ENCODE measurements at regions not wholly inside any gene's neighbourhood (a gene's known extent, or its start where the extent isn't known, plus 50 kb on each side); places are given as distances from the start of the nearest gene placed in this dataset.

- no peaks in the 10 kb centered on the region for H3K9me3 Mint-ChIP-seq
- H3K27me3 Mint-ChIP-seq = peaks cover 0 to 11% of the 10 kb centered on the region in 2 donors
- ATAC-seq (no peak), DNase-seq (ENCODE audit: low spot score) (no peak)
- H3K27ac Mint-ChIP-seq = no peak overlapping the region
- H3K4me1 Mint-ChIP-seq (ENCODE audit: low read depth in 2 of 2) = no peaks in the 10 kb centered on the region
- no peaks in the 10 kb centered on the region for H3K36me3 Mint-ChIP-seq
- H3K4me3 Mint-ChIP-seq = no peak overlapping the region
Measured at GRCh38 chr20:52823303-52823702, 148.9 kb upstream of the TSHZ2 start.

- Mint-ChIP-seq H3K4me3 (no peak overlapping the region), H3K9me3 (no peaks in the 10 kb centered on the region), H3K27me3 (peaks cover 10 to 13% of the 10 kb centered on the region in 2 donors), H3K36me3 (no peaks in the 10 kb centered on the region), H3K4me1 (ENCODE audit: low read depth in 2 of 2) (no peaks in the 10 kb centered on the region), H3K27ac (no peak overlapping the region)
- ATAC-seq (no peak), DNase-seq (ENCODE audit: low spot score) (no peak)
Measured at GRCh38 chr20:52820641-52821292, 151.4 kb upstream of the TSHZ2 start.

GRCh38 chr20:52818491-52818890 is 153.7 kb upstream of the TSHZ2 start:
- H3K9me3 Mint-ChIP-seq = no peaks in the 10 kb centered on the region
- no peak overlapping the region for H3K27ac Mint-ChIP-seq
- H3K4me3 Mint-ChIP-seq = no peak overlapping the region
- no peaks in the 10 kb centered on the region for H3K36me3 Mint-ChIP-seq
- DNase-seq (ENCODE audit: low spot score) = no peak
- no peak for ATAC-seq
- H3K4me1 Mint-ChIP-seq (ENCODE audit: low read depth in 2 of 2) = peaks cover 0 to 2% of the 10 kb centered on the region in 2 donors
- peaks cover 10 to 11% of the 10 kb centered on the region in 2 donors for H3K27me3 Mint-ChIP-seq

GRCh38 chr20:52817981-52818380 is 154.2 kb upstream of the TSHZ2 start:
- no peak overlapping the region for H3K4me3 Mint-ChIP-seq
- H3K9me3 Mint-ChIP-seq = no peaks in the 10 kb centered on the region
- no peak for DNase-seq (ENCODE audit: low spot score)
- no peak overlapping the region for H3K27ac Mint-ChIP-seq
- no peaks in the 10 kb centered on the region for H3K36me3 Mint-ChIP-seq
- peaks cover 0 to 2% of the 10 kb centered on the region in 2 donors for H3K4me1 Mint-ChIP-seq (ENCODE audit: low read depth in 2 of 2)
- no peak for ATAC-seq
- peaks cover 11 to 15% of the 10 kb centered on the region in 2 donors for H3K27me3 Mint-ChIP-seq

GRCh38 chr20:52817511-52817910 is 154.6 kb upstream of the TSHZ2 start:
- no peaks in the 10 kb centered on the region for H3K36me3 Mint-ChIP-seq
- peaks cover 0 to 2% of the 10 kb centered on the region in 2 donors for H3K4me1 Mint-ChIP-seq (ENCODE audit: low read depth in 2 of 2)
- H3K27ac Mint-ChIP-seq = no peak overlapping the region
- DNase-seq (ENCODE audit: low spot score) (no peak), ATAC-seq (no peak)
- peaks cover 9 to 19% of the 10 kb centered on the region in 2 donors for H3K27me3 Mint-ChIP-seq
- H3K9me3 Mint-ChIP-seq = no peaks in the 10 kb centered on the region
- H3K4me3 Mint-ChIP-seq = no peak overlapping the region

DNA sequence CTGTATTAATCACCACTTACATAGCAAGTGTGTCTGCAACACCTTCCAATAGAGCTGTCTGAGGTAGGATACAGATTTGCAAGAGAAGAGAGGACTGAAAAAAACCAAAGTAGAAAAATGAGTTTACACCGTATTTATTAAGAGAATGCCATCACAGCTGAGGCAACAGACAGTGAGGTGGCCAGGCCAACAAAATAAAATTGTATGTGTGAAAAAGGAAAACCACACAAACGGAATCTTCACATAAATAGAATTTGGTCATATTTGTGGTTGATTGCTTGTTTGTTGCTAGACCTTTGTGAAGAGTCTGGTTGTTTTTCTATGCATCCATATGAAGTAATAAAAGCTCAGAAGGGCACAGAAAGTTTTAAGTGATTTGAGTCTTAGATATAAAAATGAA is 157.8 kb upstream of the TSHZ2 start:
- ATAC-seq (no peak), DNase-seq (ENCODE audit: low spot score) (no peak)
- H3K9me3 Mint-ChIP-seq = no peaks in the 10 kb centered on the region
- peaks cover 0 to 2% of the 10 kb centered on the region in 2 donors for H3K4me1 Mint-ChIP-seq (ENCODE audit: low read depth in 2 of 2)
- no peak overlapping the region for H3K4me3 Mint-ChIP-seq
- no peak overlapping the region for H3K27ac Mint-ChIP-seq
- H3K27me3 Mint-ChIP-seq = peaks cover 15 to 30% of the 10 kb centered on the region in 2 donors
- H3K36me3 Mint-ChIP-seq = no peaks in the 10 kb centered on the region

DNA sequence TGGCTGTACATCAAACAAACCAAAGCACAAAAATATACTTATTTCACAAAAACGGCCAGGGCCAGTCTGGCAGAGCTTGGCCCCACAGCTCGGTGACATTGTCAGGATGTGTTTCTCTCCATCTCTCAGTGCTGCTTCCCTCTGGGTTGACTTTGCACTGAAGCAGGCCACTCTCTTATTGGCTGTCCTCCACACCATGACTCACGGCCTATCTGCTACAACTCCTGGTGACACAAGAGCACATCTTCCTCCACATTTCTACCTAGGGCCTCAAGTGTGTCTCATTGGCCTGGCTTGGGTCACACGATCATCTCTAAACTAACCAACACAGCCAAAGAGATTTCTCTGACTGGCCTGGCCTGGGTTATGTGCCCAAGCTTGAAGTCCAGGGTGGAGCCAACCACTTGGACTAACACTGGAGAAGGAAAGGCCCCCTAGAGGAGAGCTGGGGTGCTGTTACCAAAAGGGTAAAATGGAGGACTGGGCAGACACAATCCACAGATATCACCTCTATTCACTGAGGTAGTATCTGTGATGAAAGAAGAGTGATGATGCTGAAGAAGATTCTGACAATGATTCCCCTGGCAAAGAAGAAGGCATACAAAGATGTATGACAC is 159.8 kb upstream of the TSHZ2 start:
- Mint-ChIP-seq H3K27me3 (peaks cover 11 to 40% of the 10 kb centered on the region in 2 donors), H3K4me1 (ENCODE audit: low read depth in 2 of 2) (peaks cover 0 to 2% of the 10 kb centered on the region in 2 donors), H3K4me3 (no peak overlapping the region), H3K9me3 (no peaks in the 10 kb centered on the region), H3K27ac (no peak overlapping the region), H3K36me3 (no peaks in the 10 kb centered on the region)
- ATAC-seq (no peak), DNase-seq (ENCODE audit: low spot score) (no peak)

DNA sequence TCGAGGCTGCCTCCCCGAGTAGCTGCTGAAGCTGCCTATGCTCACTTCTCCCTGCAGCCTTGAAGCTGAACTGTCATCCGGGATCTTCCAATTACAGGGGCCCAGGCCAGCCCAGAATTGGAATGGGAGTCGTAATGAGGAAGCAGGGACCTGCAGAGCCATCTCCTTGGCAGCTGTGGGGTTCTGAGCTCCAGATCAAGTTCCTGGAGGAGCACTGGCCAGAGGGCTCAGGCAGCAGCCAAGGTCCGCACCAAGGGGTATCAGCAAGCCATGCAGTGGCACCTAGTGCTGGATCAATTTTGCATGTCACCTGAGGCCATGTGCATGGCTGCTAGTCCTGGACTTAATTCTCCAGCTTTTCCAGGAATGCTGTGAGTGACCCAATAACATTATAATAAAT is 163.2 kb upstream of the TSHZ2 start:
- ATAC-seq = no peak
- DNase-seq (ENCODE audit: low spot score) = no peak
- Mint-ChIP-seq H3K27ac (no peak overlapping the region), H3K36me3 (no peaks in the 10 kb centered on the region), H3K9me3 (no peaks in the 10 kb centered on the region), H3K4me1 (ENCODE audit: low read depth in 2 of 2) (no peaks in the 10 kb centered on the region), H3K27me3 (peaks cover 15 to 43% of the 10 kb centered on the region in 2 donors), H3K4me3 (no peak overlapping the region)

GRCh38 chr20:52806918-52807317 is 165.2 kb upstream of the TSHZ2 start:
- Mint-ChIP-seq H3K36me3 (no peaks in the 10 kb centered on the region), H3K27ac (no peak overlapping the region), H3K4me1 (ENCODE audit: low read depth in 2 of 2) (no peaks in the 10 kb centered on the region), H3K4me3 (no peak overlapping the region), H3K9me3 (no peaks in the 10 kb centered on the region), H3K27me3 (peaks cover 10 to 30% of the 10 kb centered on the region in 2 donors)
- ATAC-seq (no peak), DNase-seq (ENCODE audit: low spot score) (no peak)

DNA sequence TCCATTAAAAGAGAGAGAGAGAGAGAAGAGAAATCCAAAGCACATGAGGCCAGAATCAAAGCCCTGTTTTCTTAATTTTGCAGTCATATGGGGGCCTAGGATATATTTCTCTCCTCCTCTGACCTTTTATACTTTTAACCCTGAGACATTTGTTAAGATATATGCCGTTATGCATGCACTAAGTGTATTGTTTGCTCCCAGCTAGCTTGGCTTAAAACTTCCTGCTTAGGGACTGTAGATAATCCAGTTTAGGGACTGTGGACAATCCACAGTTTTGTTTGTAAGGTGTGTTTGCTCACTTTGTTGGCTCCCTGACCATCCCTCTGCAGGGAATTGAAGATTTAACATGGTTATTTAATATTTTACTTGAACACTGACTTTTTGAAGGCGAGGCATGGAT is 166.3 kb upstream of the TSHZ2 start:
- peaks cover 10 to 24% of the 10 kb centered on the region in 2 donors for H3K27me3 Mint-ChIP-seq
- no peaks in the 10 kb centered on the region for H3K9me3 Mint-ChIP-seq
- H3K36me3 Mint-ChIP-seq = no peaks in the 10 kb centered on the region
- H3K27ac Mint-ChIP-seq = no peak overlapping the region
- no peak for ATAC-seq
- DNase-seq (ENCODE audit: low spot score) = no peak
- no peak overlapping the region for H3K4me3 Mint-ChIP-seq
- no peaks in the 10 kb centered on the region for H3K4me1 Mint-ChIP-seq (ENCODE audit: low read depth in 2 of 2)

GRCh38 chr20:52805296-52805571 is 166.9 kb upstream of the TSHZ2 start:
- peaks cover 10 to 30% of the 10 kb centered on the region in 2 donors for H3K27me3 Mint-ChIP-seq
- DNase-seq (ENCODE audit: low spot score) = no peak

DNA sequence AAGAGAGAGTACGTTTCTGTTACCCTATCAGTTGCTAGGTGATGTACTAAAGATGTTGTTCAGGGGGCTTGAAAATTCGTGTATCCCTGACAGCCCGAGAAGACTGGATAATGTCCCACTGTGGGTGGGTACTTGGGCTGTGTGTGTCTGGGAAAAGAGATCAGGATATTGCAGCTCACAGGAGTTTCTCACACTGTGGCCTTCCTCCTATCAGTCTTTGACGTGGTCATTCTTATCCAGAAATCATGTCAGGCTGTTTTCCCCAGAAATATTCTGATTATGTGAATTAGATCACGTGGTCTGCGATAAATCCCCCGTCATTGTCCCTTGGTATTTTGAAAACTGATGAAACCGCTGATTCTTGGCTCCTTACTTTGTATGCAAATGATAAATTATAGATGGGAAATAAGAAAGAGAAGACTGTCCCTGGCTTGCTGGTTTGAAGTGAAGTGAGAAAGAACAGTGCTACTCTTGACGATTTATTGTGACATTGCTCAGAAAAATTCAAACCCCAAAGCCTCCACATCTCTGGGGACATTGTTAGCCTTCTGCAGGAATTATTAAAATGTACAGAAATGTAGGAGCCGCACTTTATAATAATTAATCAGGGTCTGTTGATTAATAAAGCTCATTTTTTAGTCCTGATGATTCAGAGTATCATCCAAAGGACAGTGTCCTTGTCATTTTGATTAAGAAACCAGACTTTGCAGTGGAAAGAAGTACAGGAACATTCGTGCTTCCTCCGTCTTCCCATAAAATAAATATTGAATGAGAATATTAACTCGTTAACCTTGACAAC is 167.5 kb upstream of the TSHZ2 start:
- DNase-seq (ENCODE audit: low spot score) (no peak), ATAC-seq (no peak)
- no peaks in the 10 kb centered on the region for H3K36me3 Mint-ChIP-seq
- no peaks in the 10 kb centered on the region for H3K9me3 Mint-ChIP-seq
- peaks cover 10 to 33% of the 10 kb centered on the region in 2 donors for H3K27me3 Mint-ChIP-seq
- H3K4me1 Mint-ChIP-seq (ENCODE audit: low read depth in 2 of 2) = no peaks in the 10 kb centered on the region
- H3K27ac Mint-ChIP-seq = no peak overlapping the region
- no peak overlapping the region for H3K4me3 Mint-ChIP-seq

More at GRCh38 chr20:52805296-52805571, 166.9 kb upstream of the TSHZ2 start:
- no peak for ATAC-seq
- no peak overlapping the region for H3K27ac Mint-ChIP-seq
- H3K4me3 Mint-ChIP-seq = no peak overlapping the region
- H3K4me1 Mint-ChIP-seq (ENCODE audit: low read depth in 2 of 2) = no peaks in the 10 kb centered on the region
- no peaks in the 10 kb centered on the region for H3K9me3 Mint-ChIP-seq
- H3K36me3 Mint-ChIP-seq = no peaks in the 10 kb centered on the region

DNA sequence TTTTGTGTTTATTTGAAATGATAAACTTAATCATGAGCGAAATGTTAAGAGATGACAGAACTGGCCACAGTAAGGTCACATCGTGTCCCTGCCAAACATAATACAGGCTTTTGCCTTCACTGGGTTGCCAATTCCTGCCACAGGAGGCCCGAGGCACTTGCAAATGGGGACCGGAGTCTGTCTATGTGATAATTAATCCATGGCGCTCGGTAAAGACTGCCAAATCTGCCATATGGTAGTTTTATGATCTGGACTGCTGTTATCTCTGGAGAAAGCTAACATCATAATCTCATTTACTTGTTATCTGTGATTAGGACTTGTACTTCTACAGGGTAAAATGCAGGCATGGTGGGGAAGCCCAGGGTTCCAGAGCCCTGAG is 170.5 kb upstream of the TSHZ2 start:
- DNase-seq (ENCODE audit: low spot score) (no peak), ATAC-seq (no peak)
- no peak overlapping the region for H3K27ac Mint-ChIP-seq
- H3K36me3 Mint-ChIP-seq = no peaks in the 10 kb centered on the region
- no peak overlapping the region for H3K4me3 Mint-ChIP-seq
- H3K4me1 Mint-ChIP-seq (ENCODE audit: low read depth in 2 of 2) = no peaks in the 10 kb centered on the region
- no peaks in the 10 kb centered on the region for H3K9me3 Mint-ChIP-seq
- H3K27me3 Mint-ChIP-seq = peaks cover 9 to 33% of the 10 kb centered on the region in 2 donors
